Mesenchymal stem cell (in vitro differentiated cells and primary cell): ENCODE measurements at regions not wholly inside any gene's neighbourhood (a gene's known extent, or its start where the extent isn't known, plus 50 kb on each side); places are given as distances from the start of the nearest gene placed in this dataset.
"Not testable (repeated sequence)": the region's sequence is repeated elsewhere in the genome, so short reads cannot be mapped to it uniquely, and the experiment has no call there.

Experiments used
- DNase-seq: peaks from one replicate; pipeline ENCODE4 v3.0.0-alpha.2; 2013
- H2AFZ ChIP-seq: one replicate; pipeline ENCODE4 v1.6.1; 2013; ENCODE audit warnings: low read depth, mild to moderate bottlenecking, control low read depth, inconsistent platforms, low read length, moderate library complexity
- H2AK5ac ChIP-seq: 2 replicates; pipeline ENCODE4 v1.6.1; 2013; ENCODE audit warnings: low read length, moderate library complexity, mild to moderate bottlenecking, inconsistent platforms; ENCODE audit not compliant: severe bottlenecking
- H2BK120ac ChIP-seq: one replicate; pipeline ENCODE4 v1.6.1; 2013; ENCODE audit warnings: low read depth, mild to moderate bottlenecking, inconsistent platforms, low read length, moderate library complexity
- H2BK12ac ChIP-seq, 2 experiments: one replicate each; pipeline ENCODE4 v1.6.1; 2013; ENCODE audit warnings: inconsistent platforms in 2 of 2, low read length in 2 of 2, mild to moderate bottlenecking in 2 of 2, moderate library complexity in 2 of 2, control low read depth in 1 of 2
- H2BK15ac ChIP-seq: one replicate; pipeline ENCODE4 v1.6.1; 2013; ENCODE audit warnings: mild to moderate bottlenecking, low read depth, inconsistent platforms; ENCODE audit not compliant: poor library complexity, severe bottlenecking
- H2BK5ac ChIP-seq: 2 replicates; pipeline ENCODE4 v1.6.1; 2013; ENCODE audit warnings: low read depth, mild to moderate bottlenecking, low read length, control low read depth, inconsistent platforms; ENCODE audit not compliant: poor library complexity, severe bottlenecking
- H3K14ac ChIP-seq, 2 experiments: one replicate each; pipeline ENCODE4 v1.6.1; 2013; ENCODE audit warnings: inconsistent platforms in 2 of 2, low read length in 2 of 2, control low read depth in 1 of 2, mild to moderate bottlenecking in 1 of 2, moderate library complexity in 1 of 2
- H3K18ac ChIP-seq, 2 experiments: one replicate each; pipeline ENCODE4 v1.6.1; 2013; ENCODE audit warnings: inconsistent platforms in 2 of 2, low read length in 2 of 2, control low read depth in 1 of 2, low read depth in 1 of 2, mild to moderate bottlenecking in 1 of 2
- H3K23ac ChIP-seq, 2 experiments: one replicate each; pipeline ENCODE4 v1.6.1; 2013; ENCODE audit warnings: inconsistent platforms in 2 of 2, low read length in 2 of 2, mild to moderate bottlenecking in 2 of 2, moderate library complexity in 2 of 2, control low read depth in 1 of 2
- H3K27ac ChIP-seq: 2 replicates; pipeline ENCODE4 v1.5.1; 2013; ENCODE audit warnings: mild to moderate bottlenecking, moderate library complexity, low read length, control low read depth, inconsistent platforms; ENCODE audit not compliant: poor library complexity, severe bottlenecking
- H3K27me3 ChIP-seq, 2 experiments: 2 replicates each; pipeline versions ENCODE4 v1.6.1 to v1.7.0; 2013; ENCODE audit warnings: low read length in 2 of 2, mild to moderate bottlenecking in 2 of 2, moderate library complexity in 2 of 2, control low read depth in 1 of 2, inconsistent platforms in 1 of 2; ENCODE audit not compliant: control insufficient read depth in 1 of 2, insufficient read depth in 1 of 2
- H3K36me3 ChIP-seq, 2 experiments: 2 replicates each; pipeline versions ENCODE4 v1.6.1 to v1.7.0; 2013; ENCODE audit warnings: low read length in 2 of 2, control low read depth in 1 of 2, inconsistent platforms in 1 of 2, low read depth in 1 of 2, mild to moderate bottlenecking in 1 of 2; ENCODE audit not compliant: insufficient read depth in 2 of 2, control insufficient read depth in 1 of 2
- H3K4ac ChIP-seq, 2 experiments: one replicate each; pipeline ENCODE4 v1.6.1; 2013; ENCODE audit warnings: inconsistent platforms in 2 of 2, low read length in 2 of 2, mild to moderate bottlenecking in 2 of 2, moderate library complexity in 2 of 2, control low read depth in 1 of 2, low read depth in 1 of 2
- H3K4me1 ChIP-seq: 2 replicates; pipeline ENCODE4 v1.6.1; 2013; ENCODE audit warnings: low read depth, low read length, control low read depth; ENCODE audit not compliant: control insufficient read depth, insufficient read depth
- H3K4me2 ChIP-seq: 2 replicates; pipeline ENCODE4 v1.6.1; 2013; ENCODE audit warnings: low read length, mild to moderate bottlenecking, inconsistent platforms; ENCODE audit not compliant: poor library complexity, severe bottlenecking
- H3K4me3 ChIP-seq, 2 experiments: 2 replicates each; pipeline versions ENCODE4 v1.5.1 to v1.7.0; 2013; ENCODE audit warnings: low read length in 2 of 2, mild to moderate bottlenecking in 2 of 2, control low read depth in 1 of 2, low read depth in 1 of 2; ENCODE audit not compliant: insufficient read depth in 1 of 2
- H3K79me1 ChIP-seq: replicated peaks from 2 replicates; pipeline ENCODE4 v1.6.1; 2013; ENCODE audit warnings: mild to moderate bottlenecking, control low read depth, low read length, inconsistent platforms; ENCODE audit not compliant: poor library complexity, severe bottlenecking
- H3K9ac ChIP-seq: 2 replicates; pipeline ENCODE4 v1.7.0; 2013; ENCODE audit warnings: mild to moderate bottlenecking, low read length, moderate library complexity
- H3K9me3 ChIP-seq: 2 replicates; pipeline ENCODE4 v1.7.0; 2013; ENCODE audit warnings: mild to moderate bottlenecking, low read length; ENCODE audit not compliant: control insufficient read depth
- H4K8ac ChIP-seq: one replicate; pipeline ENCODE4 v1.6.1; 2013; ENCODE audit warnings: inconsistent platforms, mild to moderate bottlenecking, low read length, moderate library complexity
- H4K91ac ChIP-seq: one replicate; pipeline ENCODE4 v1.6.1; 2013; ENCODE audit warnings: mild to moderate bottlenecking, low read length, inconsistent platforms
- WGBS: methylation state at CpG from one replicate; pipeline ENCODE4 v1.1.7; 2013; ENCODE audit warnings: mixed read lengths; 5-methylcytosine and 5-hydroxymethylcytosine counted together

GRCh38 chr1:78203410-78203982, 157.7 kb downstream of the GIPC2 start:
- DNase-seq, H3K27me3 ChIP-seq, H2BK15ac ChIP-seq, H3K23ac ChIP-seq, H3K4me2 ChIP-seq, H3K36me3 ChIP-seq, H3K14ac ChIP-seq, H3K4me1 ChIP-seq, H2BK120ac ChIP-seq, H3K4ac ChIP-seq, H3K27ac ChIP-seq, H2BK5ac ChIP-seq, H2AFZ ChIP-seq, H3K18ac ChIP-seq, H4K91ac ChIP-seq, H2BK12ac ChIP-seq, H3K4me3 ChIP-seq, H3K9ac ChIP-seq, H4K8ac ChIP-seq, H2AK5ac ChIP-seq, H3K9me3 ChIP-seq, H3K79me1 ChIP-seq: not testable (repeated sequence)
- WGBS = 54% methylated on average over 13 of the region's 13 CpGs

GRCh38 chr1:78210175-78210574, 164.4 kb downstream of the GIPC2 start:
- Histone ChIP-seq H3K4me1 (no peaks in the 10 kb centered on the region), H4K91ac (no peak overlapping the region), H3K14ac (no peak overlapping the region), H3K9me3 (peaks cover 15% of the 10 kb centered on the region), H2AK5ac (no peak overlapping the region), H2BK12ac (no peak overlapping the region), H3K4me3 (no peak overlapping the region), H4K8ac (no peak overlapping the region), H2BK120ac (no peak overlapping the region), H2BK15ac (no peak overlapping the region), H2AFZ (no peak overlapping the region), H3K9ac (no peak overlapping the region), H3K4ac (no peak overlapping the region), H3K23ac (no peak overlapping the region), H3K36me3 (no peaks in the 10 kb centered on the region), H3K27me3 (no peaks in the 10 kb centered on the region), H3K4me2 (no peak overlapping the region), H2BK5ac (no peak overlapping the region), H3K79me1 (no peaks in the 10 kb centered on the region), H3K18ac (no peak overlapping the region), H3K27ac (no peak overlapping the region)
- DNase-seq = no peak

DNA sequence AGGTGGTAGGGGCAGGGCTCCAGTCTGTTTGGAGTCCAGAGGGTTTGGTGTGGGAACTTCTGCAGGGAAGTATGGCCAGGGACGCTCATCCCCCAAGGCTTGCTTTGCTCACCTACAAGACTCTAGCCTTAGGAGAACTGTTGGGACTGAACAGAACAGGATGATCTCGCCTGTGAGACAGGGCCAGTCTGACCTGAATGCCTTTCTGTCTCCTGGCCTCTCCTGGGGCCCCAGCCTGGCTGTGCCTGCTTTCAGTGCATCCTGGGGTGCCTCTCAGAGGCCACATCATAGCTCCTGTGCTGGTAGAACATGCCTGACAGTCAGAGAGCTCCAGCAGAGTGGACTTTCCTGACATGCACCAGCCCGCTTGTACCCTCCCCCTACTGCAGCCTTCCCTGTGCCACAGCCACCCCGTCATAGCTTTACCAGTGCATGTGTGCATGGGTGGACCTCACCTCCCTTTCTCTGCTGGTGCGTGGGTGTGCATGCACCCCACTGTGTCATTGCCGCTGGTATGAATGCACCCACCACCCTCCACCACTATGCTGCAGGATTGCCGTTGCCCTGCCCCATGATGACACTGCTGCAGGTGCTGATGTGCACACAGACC, 165.8 kb downstream of the GIPC2 start:
- H2AK5ac ChIP-seq = no peak overlapping the region
- H3K4me1 ChIP-seq = no peaks in the 10 kb centered on the region
- H3K14ac ChIP-seq = no peak overlapping the region
- H3K27ac ChIP-seq = no peak overlapping the region
- H3K4ac ChIP-seq = no peak overlapping the region
- DNase-seq = no peak
- no peak overlapping the region for H2AFZ ChIP-seq
- no peak overlapping the region for H2BK12ac ChIP-seq
- H3K4me2 ChIP-seq = no peak overlapping the region
- H3K79me1 ChIP-seq = no peaks in the 10 kb centered on the region
- H4K91ac ChIP-seq = no peak overlapping the region
- no peaks in the 10 kb centered on the region for H3K36me3 ChIP-seq
- no peak overlapping the region for H2BK15ac ChIP-seq
- no peaks in the 10 kb centered on the region for H3K27me3 ChIP-seq
- H3K9ac ChIP-seq = no peak overlapping the region
- H3K4me3 ChIP-seq = no peak overlapping the region
- no peak overlapping the region for H2BK120ac ChIP-seq
- peaks cover 15% of the 10 kb centered on the region for H3K9me3 ChIP-seq
- no peak overlapping the region for H3K23ac ChIP-seq
- 79% methylated on average over 7 of the region's 7 CpGs for WGBS
- H4K8ac ChIP-seq = no peak overlapping the region
- no peak overlapping the region for H3K18ac ChIP-seq
- no peak overlapping the region for H2BK5ac ChIP-seq

DNA sequence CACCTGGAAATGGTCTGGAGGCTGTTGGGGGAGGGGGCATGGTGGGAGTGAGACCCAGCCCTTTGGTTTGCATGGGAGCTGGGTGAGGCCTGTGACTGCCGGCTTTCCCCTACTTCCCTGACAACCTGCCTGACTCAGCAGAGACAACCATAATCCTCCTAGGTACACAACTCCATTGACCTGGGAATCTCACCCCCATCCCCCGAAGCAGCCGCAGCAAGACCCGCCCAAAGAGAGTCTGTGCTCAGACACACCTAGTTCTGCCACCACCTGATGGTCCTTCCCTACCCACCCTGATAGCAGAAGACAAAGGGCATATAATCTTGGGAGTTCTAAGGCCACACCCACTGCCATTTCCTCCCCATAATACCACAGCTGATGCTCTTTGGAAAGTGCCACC, 168.6 kb downstream of the GIPC2 start:
- H2AK5ac ChIP-seq = no peak overlapping the region
- no peak overlapping the region for H2BK12ac ChIP-seq
- WGBS = 88% methylated on average over 4 of the region's 4 CpGs
- no peaks in the 10 kb centered on the region for H3K36me3 ChIP-seq
- H3K4me3 ChIP-seq = no peak overlapping the region
- DNase-seq = no peak
- H3K27ac ChIP-seq = no peak overlapping the region
- no peak overlapping the region for H2BK15ac ChIP-seq
- no peak overlapping the region for H2AFZ ChIP-seq
- no peak overlapping the region for H3K4ac ChIP-seq
- H3K4me1 ChIP-seq = no peaks in the 10 kb centered on the region
- no peak overlapping the region for H3K14ac ChIP-seq
- no peak overlapping the region for H4K91ac ChIP-seq
- no peak overlapping the region for H4K8ac ChIP-seq
- H3K9ac ChIP-seq = no peak overlapping the region
- peaks cover 15% of the 10 kb centered on the region for H3K9me3 ChIP-seq
- H3K18ac ChIP-seq = no peak overlapping the region
- H3K79me1 ChIP-seq = no peaks in the 10 kb centered on the region
- no peak overlapping the region for H3K23ac ChIP-seq
- H3K4me2 ChIP-seq = no peak overlapping the region
- no peak overlapping the region for H2BK5ac ChIP-seq
- no peak overlapping the region for H2BK120ac ChIP-seq
- no peaks in the 10 kb centered on the region for H3K27me3 ChIP-seq
